NCI-H2029 treated with DMSO at 0.1 percent for 48 hours (cell line): ENCODE measurements at regions not wholly inside any gene's neighbourhood (a gene's known extent, or its start where the extent isn't known, plus 50 kb on each side); places are given as distances from the start of the nearest gene placed in this dataset.

Experiments used
- DNase-seq: peaks from one replicate; lab custom pipeline; 2025; lab: John Stamatoyannopoulos, UW

GRCh38 chr2:103103678-103104077 is 341.8 kb downstream of the TMEM182 start:
- DNase-seq: no peak

GRCh38 chr2:103119352-103119751 is 357.5 kb downstream of the TMEM182 start:
- DNase-seq: no peak

- DNase-seq: no peak
Observed at GRCh38 chr2:103121106-103121505, 359.3 kb downstream of the TMEM182 start.

- no peak for DNase-seq
Observed at GRCh38 chr2:103123516-103123915, 361.7 kb downstream of the TMEM182 start.

- no peak for DNase-seq
Observed at GRCh38 chr2:103130857-103131256, 369.0 kb downstream of the TMEM182 start.

- DNase-seq: no peak
Observed at GRCh38 chr2:103132536-103133217, 370.8 kb downstream of the TMEM182 start.

- DNase-seq: no peak
Observed at GRCh38 chr2:103135679-103136078, 373.8 kb downstream of the TMEM182 start.

GRCh38 chr2:103138123-103138901 is 376.5 kb downstream of the TMEM182 start:
- no peak for DNase-seq

- DNase-seq: no peak
Observed at GRCh38 chr2:103139628-103140268, 377.9 kb downstream of the TMEM182 start.

- DNase-seq: no peak
Observed at GRCh38 chr2:103144837-103145236, 383.0 kb downstream of the TMEM182 start.

GRCh38 chr2:103145739-103146138 is 383.9 kb downstream of the TMEM182 start:
- DNase-seq: no peak

- no peak for DNase-seq
Observed at GRCh38 chr2:103151046-103151445, 389.2 kb downstream of the TMEM182 start.

- no peak for DNase-seq
Observed at GRCh38 chr2:103152556-103152955, 390.7 kb downstream of the TMEM182 start.

- DNase-seq: no peak
Observed at GRCh38 chr2:103153580-103154284, 391.9 kb downstream of the TMEM182 start.

GRCh38 chr2:103155308-103155707 is 393.5 kb downstream of the TMEM182 start:
- no peak for DNase-seq

GRCh38 chr2:103159018-103159417 is 397.2 kb downstream of the TMEM182 start:
- no peak for DNase-seq

- DNase-seq: peak; percentile 20
Observed at GRCh38 chr2:103161456-103162289, 399.8 kb downstream of the TMEM182 start.

GRCh38 chr2:103164748-103165147 is 402.9 kb downstream of the TMEM182 start:
- DNase-seq: no peak

GRCh38 chr2:103165836-103166235 is 404.0 kb downstream of the TMEM182 start:
- DNase-seq: no peak

- no peak for DNase-seq
Observed at GRCh38 chr2:103166456-103167324, 404.9 kb downstream of the TMEM182 start.
